Prostate gland (tissue), 2 donors: ENCODE measurements at regions not wholly inside any gene's neighbourhood (a gene's known extent, or its start where the extent isn't known, plus 50 kb on each side); places are given as distances from the start of the nearest gene placed in this dataset.

Experiments used
- DNase-seq: peaks from one replicate; pipeline ENCODE4 v3.0.0-alpha.2; 2019; ENCODE audit warnings: low spot score
- H3K27ac ChIP-seq, 2 donors: fragments of 200-600 bp; sonication (generic); 2 replicates each; pipeline ENCODE4 v1.5.1; 2017 to 2019
- H3K27me3 ChIP-seq: fragments of 200-600 bp; sonication (generic); replicated peaks from 2 replicates; pipeline ENCODE4 v1.5.1; 2019; ENCODE audit not compliant: insufficient read depth
- H3K36me3 ChIP-seq, 2 donors: fragments of 200-600 bp; sonication (generic); 1 replicate in 1 of 2; 2 replicates in 1 of 2; pipeline versions ENCODE4 v1.5.1 to v1.8.1; 2017 to 2019
- H3K4me1 ChIP-seq: fragments of 200-600 bp; sonication (generic); replicated peaks from 2 replicates; pipeline ENCODE4 v1.5.1; 2019
- H3K4me3 ChIP-seq, 2 donors: fragments of 200-600 bp; sonication (generic); 2 replicates each; pipeline ENCODE4 v1.5.1; 2017 to 2019
- H3K9me3 ChIP-seq: fragments of 200-600 bp; sonication (generic); 2 replicates; pipeline ENCODE4 v1.5.1; 2017
- POLR2A ChIP-seq: fragments of 450-650 bp; IDR thresholded peaks from one replicate; pipeline ENCODE4 v1.6.1; 2016; ENCODE audit warnings: antibody characterized with exemption, mild to moderate bottlenecking
- POLR2AphosphoS5 ChIP-seq: sonication (generic); formaldehyde crosslinking; IDR thresholded peaks from one replicate; pipeline ENCODE4 v1.6.1; 2017; ENCODE audit warnings: antibody characterized with exemption
- WGBS: methylation state at CpG from one replicate; pipeline ENCODE4 v1.1.5; 2018; 5-methylcytosine and 5-hydroxymethylcytosine counted together
- intact Hi-C: fragments of 100-400 bp; cut with DNase I; formaldehyde crosslinking; loops from one replicate; pipeline ENCODE4 v1.14.2; 2022
- TF ChIP-seq, protein P1 (sequence below), 4 experiments: fragments of 200-600 bp in 2 of 4; fragments of 450-650 bp in 2 of 4; sonication (generic) in 2 of 4; IDR thresholded peaks; 1 replicate in 3 of 4; 2 replicates in 1 of 4; pipeline ENCODE4 v1.5.1; 2016 to 2019; ENCODE audit warnings: antibody characterized with exemption in 4 of 4, mild to moderate bottlenecking in 2 of 4, moderate library complexity in 2 of 4

DNA sequence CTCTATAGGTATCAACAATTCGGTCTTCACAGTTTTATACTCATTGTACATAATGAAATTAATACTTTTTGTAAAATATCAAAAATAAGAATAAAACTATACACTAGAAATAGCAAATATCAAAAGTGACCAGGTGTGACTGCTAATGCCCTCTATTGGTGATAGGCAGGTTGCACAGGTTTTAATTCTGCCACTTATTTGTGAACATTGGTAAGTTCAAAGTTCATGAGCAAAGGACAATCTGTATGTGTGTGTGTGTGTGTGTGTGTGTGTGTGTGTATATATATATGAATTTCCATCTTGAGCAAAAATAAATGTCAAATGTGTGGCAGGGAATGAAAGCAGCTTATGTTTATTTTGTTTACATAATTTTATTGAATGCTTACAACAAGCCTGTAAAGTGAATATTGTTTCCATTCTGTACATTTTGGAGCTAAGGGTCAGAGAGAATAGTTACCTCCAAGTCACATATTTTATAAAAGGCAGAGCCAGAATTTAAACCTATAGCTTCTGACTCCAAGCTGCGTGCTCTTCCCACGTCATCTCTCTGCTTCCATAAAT lies 537.4 kb downstream of the CPS1 start:
- Histone ChIP-seq H3K4me1 (no peaks in the 10 kb centered on the region), H3K4me3 (no peak overlapping the region), H3K9me3 (no peaks in the 10 kb centered on the region), H3K27ac (no peak overlapping the region), H3K36me3 (no peaks in the 10 kb centered on the region), H3K27me3 (no peaks in the 10 kb centered on the region)
- intact Hi-C loops = no loop called here
- DNase-seq = no peak
- TF ChIP-seq, protein P1, sequence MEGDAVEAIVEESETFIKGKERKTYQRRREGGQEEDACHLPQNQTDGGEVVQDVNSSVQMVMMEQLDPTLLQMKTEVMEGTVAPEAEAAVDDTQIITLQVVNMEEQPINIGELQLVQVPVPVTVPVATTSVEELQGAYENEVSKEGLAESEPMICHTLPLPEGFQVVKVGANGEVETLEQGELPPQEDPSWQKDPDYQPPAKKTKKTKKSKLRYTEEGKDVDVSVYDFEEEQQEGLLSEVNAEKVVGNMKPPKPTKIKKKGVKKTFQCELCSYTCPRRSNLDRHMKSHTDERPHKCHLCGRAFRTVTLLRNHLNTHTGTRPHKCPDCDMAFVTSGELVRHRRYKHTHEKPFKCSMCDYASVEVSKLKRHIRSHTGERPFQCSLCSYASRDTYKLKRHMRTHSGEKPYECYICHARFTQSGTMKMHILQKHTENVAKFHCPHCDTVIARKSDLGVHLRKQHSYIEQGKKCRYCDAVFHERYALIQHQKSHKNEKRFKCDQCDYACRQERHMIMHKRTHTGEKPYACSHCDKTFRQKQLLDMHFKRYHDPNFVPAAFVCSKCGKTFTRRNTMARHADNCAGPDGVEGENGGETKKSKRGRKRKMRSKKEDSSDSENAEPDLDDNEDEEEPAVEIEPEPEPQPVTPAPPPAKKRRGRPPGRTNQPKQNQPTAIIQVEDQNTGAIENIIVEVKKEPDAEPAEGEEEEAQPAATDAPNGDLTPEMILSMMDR (IDR thresholded peaks at IDR 0.05) = peak in 1 of 4 experiments; percentile 18
- no peak for TF ChIP-seq POLR2A
- WGBS = 76% methylated on average over 3 of the region's 3 CpGs

DNA sequence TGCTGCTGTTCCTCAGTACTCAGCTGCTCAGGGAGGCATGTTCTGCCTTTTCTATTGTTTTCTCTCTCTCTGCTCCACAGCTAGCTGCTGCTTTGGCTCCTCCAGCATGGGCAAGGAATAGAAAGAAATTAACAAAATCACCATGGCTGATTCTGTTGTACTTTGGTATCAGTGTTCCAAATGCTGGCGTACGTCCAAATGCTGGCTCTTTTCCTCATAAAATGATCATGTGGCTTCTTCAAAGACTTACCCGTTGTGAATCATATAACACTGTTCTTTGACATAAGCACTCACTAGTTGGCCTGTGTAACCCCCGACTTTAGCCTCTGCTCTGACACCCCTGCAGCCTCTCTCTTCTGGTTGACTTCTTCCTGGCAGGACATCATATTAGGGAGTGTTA lies 547.6 kb downstream of the CPS1 start:
- no peaks in the 10 kb centered on the region for H3K27me3 ChIP-seq
- intact Hi-C loops = no loop called here
- no peak for DNase-seq
- WGBS = 19% methylated on average over 4 of the region's 4 CpGs
- no peaks in the 10 kb centered on the region for H3K36me3 ChIP-seq
- TF ChIP-seq, protein P1 (IDR thresholded peaks at IDR 0.05) = no peak
- no peak for TF ChIP-seq POLR2A
- TF ChIP-seq POLR2AphosphoS5 = no peak
- H3K4me1 ChIP-seq = no peaks in the 10 kb centered on the region
- H3K4me3 ChIP-seq = no peak overlapping the region
- H3K27ac ChIP-seq = no peak overlapping the region
- H3K9me3 ChIP-seq = no peaks in the 10 kb centered on the region

DNA sequence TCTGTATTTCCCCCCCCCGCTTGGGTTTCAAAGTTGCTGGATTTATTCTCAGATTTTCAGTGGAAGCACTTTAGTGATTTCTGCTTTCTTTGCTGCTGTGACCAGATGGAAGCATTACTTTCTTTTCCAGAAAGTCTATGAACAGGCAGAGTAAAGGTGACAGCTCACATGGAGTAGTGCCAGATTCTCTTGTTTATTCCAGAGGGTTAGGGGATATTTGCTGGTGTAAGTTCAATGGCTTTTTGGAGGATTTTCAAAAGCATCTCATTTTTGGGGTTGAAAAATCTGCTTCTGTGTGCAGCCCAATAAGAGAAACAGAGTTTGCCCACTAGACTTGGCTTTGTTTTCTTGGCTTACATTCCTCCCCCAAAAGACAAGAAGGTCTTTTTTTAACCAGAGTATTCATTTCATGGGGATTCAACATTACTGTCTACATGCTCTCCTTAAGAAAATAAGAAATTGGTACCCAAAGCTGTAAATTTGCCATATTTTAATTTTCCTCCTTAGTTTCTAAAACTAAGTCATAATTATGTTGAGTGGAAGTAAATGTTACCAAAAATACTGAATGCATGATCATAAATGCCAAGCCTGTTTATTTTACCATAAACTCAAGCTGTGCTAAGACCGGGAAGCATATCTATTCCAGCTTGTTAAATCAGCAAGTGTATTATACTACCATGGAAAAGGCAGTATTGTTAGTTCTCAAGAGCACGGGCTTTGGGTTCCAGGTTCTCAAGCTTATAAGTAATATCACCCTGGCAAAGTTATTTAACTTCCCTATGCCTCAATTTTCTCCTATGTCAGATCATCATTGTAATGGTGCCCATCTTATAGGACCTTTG lies 557.2 kb downstream of the CPS1 start:
- 19% methylated on average over 3 of the region's 3 CpGs for WGBS
- H3K36me3 ChIP-seq = no peaks in the 10 kb centered on the region
- H3K9me3 ChIP-seq = no peaks in the 10 kb centered on the region
- no peaks in the 10 kb centered on the region for H3K27me3 ChIP-seq
- no peak overlapping the region for H3K27ac ChIP-seq
- no peak overlapping the region for H3K4me3 ChIP-seq
- DNase-seq = no peak
- H3K4me1 ChIP-seq = no peaks in the 10 kb centered on the region
- TF ChIP-seq POLR2A (no peak), POLR2AphosphoS5 (no peak)
- TF ChIP-seq, protein P1 (IDR thresholded peaks at IDR 0.05) = no peak
- intact Hi-C loops = no loop called here

DNA sequence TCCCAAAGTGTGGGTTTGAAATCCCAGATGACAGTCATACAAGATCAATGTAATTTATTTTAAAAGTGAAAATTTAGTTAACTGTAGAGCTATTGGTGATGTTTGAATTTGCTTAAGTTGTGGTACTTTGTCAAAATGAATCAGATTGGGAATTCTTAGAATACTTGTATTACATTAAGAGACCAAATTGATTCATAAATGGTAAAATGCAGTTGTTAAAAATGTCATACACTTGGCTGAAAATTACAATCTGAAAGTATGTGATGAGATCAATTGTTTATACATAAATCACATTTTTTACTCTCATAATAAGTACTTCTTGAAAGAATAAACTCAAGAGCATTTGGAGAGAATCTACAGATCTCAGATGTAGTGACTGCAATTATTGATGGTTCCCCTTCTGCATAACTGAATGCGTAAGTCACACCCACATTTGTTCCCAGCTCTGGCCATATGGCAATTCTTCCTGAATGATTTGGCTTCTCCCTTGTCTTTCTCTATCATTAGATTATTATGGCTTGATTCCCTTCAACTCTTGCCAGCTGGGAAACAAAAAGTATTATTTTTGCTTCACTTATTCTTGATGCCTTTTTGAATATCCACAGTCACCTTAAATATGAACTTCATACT lies 558.5 kb downstream of the CPS1 start:
- TF ChIP-seq, protein P1 (IDR thresholded peaks at IDR 0.05) = no peak
- TF ChIP-seq POLR2A = no peak
- no peak for TF ChIP-seq POLR2AphosphoS5
- H3K27ac ChIP-seq = no peak overlapping the region

More for the DNA sequence above, 558.5 kb downstream of the CPS1 start:
- Histone ChIP-seq H3K4me1 (no peaks in the 10 kb centered on the region), H3K36me3 (no peaks in the 10 kb centered on the region), H3K27me3 (no peaks in the 10 kb centered on the region), H3K4me3 (no peak overlapping the region), H3K9me3 (no peaks in the 10 kb centered on the region)
- WGBS = 81% methylated on average over 1 of the region's 1 CpG
- no peak for DNase-seq
- intact Hi-C loops = no loop called here
